CD4-positive, alpha-beta T cell treated with Interleukin-15 for 1 hour (primary cell): ENCODE measurements at regions not wholly inside any gene's neighbourhood (a gene's known extent, or its start where the extent isn't known, plus 50 kb on each side); places are given as distances from the start of the nearest gene placed in this dataset.

Source experiments
- DNase-seq: peaks from one replicate; pipeline ENCODE4 v3.0.0-alpha.2; 2020

GRCh38 chr4:130393642-130394041, 1297.7 kb downstream of the C4orf33 start:
- no peak for DNase-seq

GRCh38 chr4:130395871-130396270, 1299.9 kb downstream of the C4orf33 start:
- no peak for DNase-seq

- no peak for DNase-seq
Observed at GRCh38 chr4:130403221-130403620, 1307.3 kb downstream of the C4orf33 start.

- no peak for DNase-seq
Observed at GRCh38 chr4:130416228-130416627, 1320.3 kb downstream of the C4orf33 start.

- DNase-seq = no peak
Observed at GRCh38 chr4:130419211-130419975, 1323.4 kb downstream of the C4orf33 start.

- no peak for DNase-seq
Observed at GRCh38 chr4:130422261-130422660, 1326.3 kb downstream of the C4orf33 start.

- no peak for DNase-seq
Observed at GRCh38 chr4:130424211-130424610, 1328.3 kb downstream of the C4orf33 start.

DNA sequence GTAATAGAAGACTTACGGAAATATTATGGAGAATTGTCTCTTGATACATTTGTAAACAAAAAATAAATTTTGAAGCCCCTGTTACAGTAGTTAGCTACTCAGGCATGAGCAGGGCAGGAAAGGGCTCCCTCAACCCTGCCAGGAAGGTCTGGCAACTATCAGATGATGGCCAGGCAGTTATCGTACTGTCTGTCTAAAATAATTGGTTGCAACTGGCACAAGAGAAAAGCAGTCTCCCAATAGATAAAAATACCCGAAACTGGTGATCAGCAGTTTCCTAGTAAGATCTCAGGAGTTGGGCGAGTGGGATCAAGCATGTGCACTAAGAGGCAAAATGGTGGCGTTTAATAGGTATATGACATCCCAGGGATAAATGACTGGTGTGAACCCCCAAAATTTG, 1336.3 kb downstream of the C4orf33 start:
- DNase-seq = no peak

GRCh38 chr4:130449741-130450140, 1353.8 kb downstream of the C4orf33 start:
- no peak for DNase-seq

GRCh38 chr4:130468340-130468739, 1372.4 kb downstream of the C4orf33 start:
- no peak for DNase-seq

GRCh38 chr4:130478406-130478805, 1382.5 kb downstream of the C4orf33 start:
- no peak for DNase-seq

- DNase-seq = no peak
Observed at GRCh38 chr4:130479020-130479419, 1383.1 kb downstream of the C4orf33 start.

- no peak for DNase-seq
Observed at GRCh38 chr4:130479674-130480073, 1383.7 kb downstream of the C4orf33 start.

- DNase-seq = no peak
Observed at GRCh38 chr4:130484826-130485225, 1388.9 kb downstream of the C4orf33 start.

DNA sequence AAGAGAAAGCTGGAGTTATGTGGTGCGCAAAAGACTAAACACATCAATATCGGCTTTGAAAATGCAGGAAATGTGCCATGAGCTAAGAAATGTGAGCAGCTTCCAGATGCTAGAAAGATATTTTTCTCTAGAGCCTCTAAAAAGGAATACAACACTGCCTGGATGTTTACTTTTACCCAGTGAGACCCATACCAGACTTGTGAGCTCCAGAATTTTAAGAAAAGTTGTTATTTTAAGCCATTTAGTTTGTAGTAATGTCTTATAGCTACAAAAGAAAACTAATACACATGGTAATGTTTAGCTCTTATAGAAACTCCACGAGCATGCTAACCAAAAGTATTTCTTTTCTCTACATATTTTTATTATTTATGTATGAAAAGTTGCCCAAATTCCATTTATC, 1389.4 kb downstream of the C4orf33 start:
- no peak for DNase-seq

- no peak for DNase-seq
Observed at GRCh38 chr4:130486186-130486585, 1390.2 kb downstream of the C4orf33 start.

DNA sequence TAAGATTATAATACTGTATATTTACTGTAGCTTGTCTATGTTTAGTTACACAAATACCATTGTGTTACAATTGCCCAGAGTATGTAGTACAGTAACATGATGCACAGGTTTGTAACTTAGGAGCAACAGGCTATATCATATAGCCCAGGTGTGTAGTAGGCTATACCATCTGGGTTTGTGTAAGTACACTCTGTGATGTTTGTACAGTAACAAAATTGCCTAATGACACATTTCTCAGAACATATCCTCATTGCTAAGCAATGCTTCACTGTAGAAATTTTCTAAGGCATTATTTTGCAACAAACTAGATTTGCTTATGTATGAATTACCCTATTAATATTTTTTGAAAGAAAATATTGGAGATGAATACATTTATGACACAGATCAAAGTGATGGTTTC, 1390.9 kb downstream of the C4orf33 start:
- no peak for DNase-seq

GRCh38 chr4:130510661-130511060, 1414.7 kb downstream of the C4orf33 start:
- no peak for DNase-seq

GRCh38 chr4:130511776-130512175, 1415.8 kb downstream of the C4orf33 start:
- DNase-seq = no peak

GRCh38 chr4:130524057-130524456, 1428.1 kb downstream of the C4orf33 start:
- no peak for DNase-seq

DNA sequence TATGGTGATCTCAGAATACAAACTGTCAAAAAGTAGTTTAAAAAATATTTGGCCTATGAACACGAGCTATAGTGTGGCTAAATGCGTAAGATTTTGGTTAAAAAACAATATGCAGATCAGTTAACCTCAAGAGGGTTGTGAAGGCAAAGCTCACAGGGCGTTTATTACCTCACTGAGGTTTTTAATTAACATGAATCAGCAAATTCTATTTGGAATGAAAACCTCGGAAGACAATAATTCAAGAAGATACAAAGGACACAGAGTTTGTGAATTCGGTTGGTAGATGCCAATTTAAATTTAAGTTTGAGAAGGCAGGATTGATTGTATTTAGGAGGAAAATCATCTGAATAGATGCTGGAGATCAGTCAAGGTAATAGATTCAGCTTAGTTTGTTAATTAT, 1434.6 kb downstream of the C4orf33 start:
- DNase-seq = no peak

DNA sequence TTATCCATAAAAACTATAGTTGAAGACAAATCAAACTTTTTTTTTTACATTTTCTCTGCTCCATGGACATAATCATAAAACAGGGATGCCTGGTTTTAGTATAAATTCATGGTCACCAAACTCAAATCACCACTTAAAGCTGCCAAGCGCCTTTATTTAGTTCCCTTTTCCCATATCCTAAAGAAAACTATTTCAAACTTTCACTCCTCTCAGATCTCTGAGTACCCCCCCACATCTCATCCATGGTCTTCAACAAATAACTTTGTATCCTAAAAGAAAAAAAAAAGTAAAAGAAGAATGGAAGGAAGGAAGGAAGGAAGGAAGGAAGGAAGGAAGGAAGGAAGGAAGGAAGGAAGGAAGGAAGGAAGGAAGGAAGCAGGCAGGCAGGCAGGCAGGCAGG, 1438.7 kb downstream of the C4orf33 start:
- no peak for DNase-seq

DNA sequence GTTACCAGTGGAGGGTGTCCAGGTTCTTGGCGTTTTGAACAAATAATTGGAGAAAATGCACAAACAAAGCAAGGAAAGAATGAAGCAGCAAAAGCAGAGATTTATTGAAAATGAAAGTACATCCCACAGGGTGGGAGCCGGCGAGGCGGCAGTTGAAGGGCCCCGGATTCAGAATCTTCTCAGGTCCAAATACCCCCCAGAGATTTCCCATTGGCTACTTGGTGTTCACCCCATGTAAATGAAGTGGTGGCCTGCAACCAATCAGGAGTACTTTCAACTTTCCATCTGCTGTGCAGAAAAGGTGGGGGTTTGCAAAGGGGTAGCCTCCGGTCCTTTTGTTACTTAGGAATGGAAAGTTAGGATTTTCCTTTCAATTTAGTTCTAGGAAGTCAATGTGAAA, 1447.0 kb downstream of the C4orf33 start:
- DNase-seq = no peak

- no peak for DNase-seq
Observed at GRCh38 chr4:130545171-130545570, 1449.2 kb downstream of the C4orf33 start.

DNA sequence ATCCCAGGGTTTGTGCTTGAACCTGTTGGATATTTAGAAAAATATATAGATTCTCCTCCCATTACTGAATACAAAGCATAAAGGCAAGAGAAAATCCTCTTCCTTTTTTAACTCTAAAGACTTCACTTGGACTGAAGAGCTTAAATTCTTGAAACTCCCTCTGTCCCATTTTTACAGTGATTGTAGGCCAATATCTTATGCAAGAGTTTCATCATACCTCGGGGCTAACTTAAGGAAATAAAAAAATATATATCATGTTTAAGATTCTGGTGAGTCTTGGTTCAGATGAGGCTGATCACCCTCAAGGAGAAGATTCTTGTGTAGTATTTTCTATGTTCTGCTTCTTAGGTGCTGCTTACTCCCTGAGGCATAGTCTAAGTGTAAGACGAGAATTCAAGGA, 1449.6 kb downstream of the C4orf33 start:
- no peak for DNase-seq
